Endothelial cell of umbilical vein (primary cell): ENCODE measurements at regions not wholly inside any gene's neighbourhood (a gene's known extent, or its start where the extent isn't known, plus 50 kb on each side); places are given as distances from the start of the nearest gene placed in this dataset.

Source experiments
- BruUV-seq: library from RNA; stranded (reverse); fragments of 400-500 nt; replicated peaks from 2 replicates; lab custom pipeline; 2021; lab: Mats Ljungman, UMichigan
- CTCF ChIA-PET: fragments of 300-600, 350-600 bp; sonication (Branson Sonifier 250); formaldehyde crosslinking; loops from one replicate; lab custom pipeline; 2021; ENCODE audit warnings: antibody characterized with exemption, inconsistent platforms; lab: Charles Lee
- POLR2A ChIA-PET: fragments of 300-600, 350-600 bp; sonication (Branson Sonifier 250); formaldehyde crosslinking; loops from one replicate; lab custom pipeline; 2021; ENCODE audit warnings: antibody characterized with exemption, inconsistent platforms; lab: Charles Lee
- DNase-seq: peaks from one replicate; pipeline ENCODE4 v3.0.0-alpha.2; 2011; ENCODE audit warnings: low read depth, low spot score
- FAIRE-seq: peaks from 2 replicates; lab custom pipeline; 2011; peaks lifted over from hg19 to GRCh38; lab: Jason Lieb, UNC
- H2AFZ ChIP-seq: 2 replicates; pipeline ENCODE4 v1.6.0; 2012; ENCODE audit warnings: low read depth, low read length, control low read depth, inconsistent platforms
- H3K27ac ChIP-seq: 2 replicates; pipeline ENCODE4 v1.5.1; 2011; ENCODE audit warnings: low read depth, mild to moderate bottlenecking, control low read depth, low read length, moderate library complexity; ENCODE audit not compliant: insufficient read depth
- H3K27me3 ChIP-seq, 2 experiments: 2 replicates each; pipeline versions ENCODE4 v1.6.0 to v1.6.1; 2011; ENCODE audit warnings: low read length in 2 of 2, mixed read lengths in 1 of 2; ENCODE audit not compliant: control insufficient read depth in 2 of 2, insufficient read depth in 2 of 2
- H3K36me3 ChIP-seq, 2 experiments: 2 replicates in 1 of 2; 3 replicates in 1 of 2; pipeline ENCODE4 v1.5.1; 2011; ENCODE audit warnings: low read length in 2 of 2, mild to moderate bottlenecking in 1 of 2, moderate library complexity in 1 of 2; ENCODE audit not compliant: control insufficient read depth in 2 of 2, insufficient read depth in 2 of 2; ENCODE audit errors: extremely low read depth in 1 of 2
- H3K4me1 ChIP-seq: 3 replicates; pipeline ENCODE4 v1.5.1; 2011; ENCODE audit warnings: mild to moderate bottlenecking, low read length; ENCODE audit not compliant: control insufficient read depth, insufficient read depth; ENCODE audit errors: extremely low read depth
- H3K4me2 ChIP-seq: 2 replicates; pipeline ENCODE4 v1.6.1; 2011; ENCODE audit warnings: low read length, control low read depth, mixed read lengths; ENCODE audit not compliant: insufficient read depth
- H3K4me3 ChIP-seq, 3 experiments: fragments of 200-600 bp in 1 of 3; sonication (generic), shearing (Covaris generic) in 1 of 3; replicated peaks in 1 of 3; 2 replicates each; pipeline ENCODE4 v1.5.1; 2011 to 2016; ENCODE audit warnings: control low read depth in 3 of 3, low read length in 3 of 3, mild to moderate bottlenecking in 2 of 3, inconsistent platforms in 1 of 3, low read depth in 1 of 3, moderate library complexity in 1 of 3; ENCODE audit not compliant: insufficient read depth in 1 of 3
- H3K79me2 ChIP-seq: 2 replicates; pipeline ENCODE4 v1.6.0; 2012; ENCODE audit warnings: low read length, inconsistent platforms; ENCODE audit not compliant: control insufficient read depth, insufficient read depth
- H3K9ac ChIP-seq: replicated peaks from 2 replicates; pipeline ENCODE3; 2011; ENCODE audit warnings: low read length, control low read depth; ENCODE audit not compliant: insufficient read depth; ENCODE audit errors: extremely low read depth
- H3K9me1 ChIP-seq: replicated peaks from 3 replicates; pipeline ENCODE4 v1.6.0; 2011; ENCODE audit warnings: mild to moderate bottlenecking, low read length; ENCODE audit not compliant: control insufficient read depth, insufficient read depth; ENCODE audit errors: extremely low read depth
- H3K9me3 ChIP-seq: replicated peaks from 2 replicates; pipeline ENCODE4 v1.5.1; 2012; ENCODE audit warnings: low read length, inconsistent platforms; ENCODE audit not compliant: control insufficient read depth, insufficient read depth
- H4K20me1 ChIP-seq: replicated peaks from 2 replicates; pipeline ENCODE3; 2011; ENCODE audit warnings: mild to moderate bottlenecking, low read length; ENCODE audit not compliant: control insufficient read depth, insufficient read depth; ENCODE audit errors: extremely low read depth
- EZH2 ChIP-seq: IDR thresholded peaks from 2 replicates; pipeline ENCODE4 v1.6.1; 2012; ENCODE audit warnings: borderline replicate concordance, low read depth, mild to moderate bottlenecking, moderate library complexity, low read length, inconsistent platforms; ENCODE audit not compliant: severe bottlenecking
- FOS ChIP-seq: IDR thresholded peaks from 2 replicates; pipeline ENCODE4 v1.6.1; 2011; ENCODE audit warnings: mild to moderate bottlenecking, low read length, moderate library complexity, borderline replicate concordance; ENCODE audit not compliant: insufficient read depth
- GATA2 ChIP-seq: IDR thresholded peaks from 2 replicates; pipeline ENCODE4 v1.7.0; 2011; ENCODE audit warnings: low read depth, mild to moderate bottlenecking, moderate library complexity, mixed read lengths, low read length; ENCODE audit not compliant: insufficient read length, insufficient read depth
- JUN ChIP-seq: IDR thresholded peaks from 2 replicates; pipeline ENCODE4 v1.6.1; 2011; ENCODE audit warnings: borderline replicate concordance, low read depth; ENCODE audit not compliant: insufficient read length, insufficient read depth
- POLR2A ChIP-seq: IDR thresholded peaks from 2 replicates; pipeline ENCODE4 v1.6.1; 2012; ENCODE audit warnings: low read depth, mild to moderate bottlenecking, control low read depth, low read length
- dilution Hi-C: fragments of 300-500 bp; cut with MboI; formaldehyde crosslinking; loops from one replicate; pipeline ENCODE4 v1.15.0; 2019; ENCODE audit warnings: low sequenced_read_pairs; ENCODE audit not compliant: extremely low pct_ligation_motif_present
- intact Hi-C: fragments of 100-400 bp; cut with micrococcal nuclease; formaldehyde crosslinking; loops from one replicate; pipeline ENCODE4 v1.10.0; 2022
- TF ChIP-seq, protein P1 (sequence below), 2 donors: IDR thresholded peaks; 1 replicate in 1 of 2; 2 replicates in 1 of 2; pipeline ENCODE4 v1.5.1; 2011; ENCODE audit warnings: low read length in 2 of 2, mild to moderate bottlenecking in 2 of 2, moderate library complexity in 2 of 2, control low read depth in 1 of 2, inconsistent platforms in 1 of 2, low read depth in 1 of 2; ENCODE audit not compliant: insufficient read depth in 1 of 2; ENCODE audit errors: extremely low read depth in 1 of 2

DNA sequence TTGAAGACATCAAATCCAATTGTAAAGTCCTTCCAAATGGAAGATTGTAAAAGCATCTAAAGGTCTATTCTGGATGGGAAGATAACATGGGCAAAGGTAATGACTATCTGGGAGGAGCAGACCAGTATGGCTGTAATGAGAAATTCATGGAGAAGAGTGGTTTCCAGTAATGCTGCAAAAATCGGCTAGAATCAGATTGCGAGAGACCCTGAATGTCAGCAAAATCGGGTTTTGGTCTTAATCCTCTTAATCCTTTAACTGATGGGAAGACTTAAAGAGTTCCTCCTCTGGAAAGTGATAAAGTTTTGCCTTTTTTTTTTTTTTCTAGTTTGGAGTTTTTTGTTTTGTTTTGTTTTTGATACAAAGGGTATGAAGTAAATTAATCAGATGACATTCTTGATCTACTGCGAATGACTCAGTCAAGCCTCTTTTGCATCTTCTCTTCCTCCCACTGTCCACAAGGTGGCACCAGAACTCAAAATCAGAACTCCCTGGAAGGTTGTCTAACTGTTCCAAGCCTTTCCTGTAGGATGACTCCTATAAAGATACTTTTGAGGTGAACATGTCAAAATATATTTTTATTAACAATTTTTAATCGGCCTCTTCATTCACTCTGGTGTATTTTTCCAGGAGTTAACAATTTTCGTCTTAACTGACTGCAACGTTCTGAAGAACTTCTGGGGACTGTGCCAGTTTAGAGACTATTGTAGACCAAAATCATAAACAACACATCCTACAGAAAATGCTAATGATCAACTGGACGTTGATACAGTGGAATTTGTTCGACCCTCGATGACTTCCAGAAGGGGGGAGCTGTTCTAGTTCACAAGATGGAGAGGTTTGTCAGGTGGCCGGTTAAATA is 213.3 kb upstream of the MIR17HG start:
- no peak overlapping the region for H3K9ac ChIP-seq
- intact Hi-C loops (loop anchor here (1.0 kb wide), 6 partner anchors 51 to 588 kb away; no protein-coding TSS in a partner anchor), dilution Hi-C loops (no loop called here)
- no peaks in the 10 kb centered on the region for H3K4me1 ChIP-seq
- POLR2A ChIA-PET, result no interaction called here
- DNase-seq (peak; percentile 63), FAIRE-seq (peak; percentile 92)
- no peaks in the 10 kb centered on the region for H3K36me3 ChIP-seq
- no peaks in the 10 kb centered on the region for H3K79me2 ChIP-seq
- TF ChIP-seq GATA2 (no peak), JUN (no peak), POLR2A (no peak), EZH2 (no peak), FOS (peak; percentile 38)
- TF ChIP-seq, protein P1, sequence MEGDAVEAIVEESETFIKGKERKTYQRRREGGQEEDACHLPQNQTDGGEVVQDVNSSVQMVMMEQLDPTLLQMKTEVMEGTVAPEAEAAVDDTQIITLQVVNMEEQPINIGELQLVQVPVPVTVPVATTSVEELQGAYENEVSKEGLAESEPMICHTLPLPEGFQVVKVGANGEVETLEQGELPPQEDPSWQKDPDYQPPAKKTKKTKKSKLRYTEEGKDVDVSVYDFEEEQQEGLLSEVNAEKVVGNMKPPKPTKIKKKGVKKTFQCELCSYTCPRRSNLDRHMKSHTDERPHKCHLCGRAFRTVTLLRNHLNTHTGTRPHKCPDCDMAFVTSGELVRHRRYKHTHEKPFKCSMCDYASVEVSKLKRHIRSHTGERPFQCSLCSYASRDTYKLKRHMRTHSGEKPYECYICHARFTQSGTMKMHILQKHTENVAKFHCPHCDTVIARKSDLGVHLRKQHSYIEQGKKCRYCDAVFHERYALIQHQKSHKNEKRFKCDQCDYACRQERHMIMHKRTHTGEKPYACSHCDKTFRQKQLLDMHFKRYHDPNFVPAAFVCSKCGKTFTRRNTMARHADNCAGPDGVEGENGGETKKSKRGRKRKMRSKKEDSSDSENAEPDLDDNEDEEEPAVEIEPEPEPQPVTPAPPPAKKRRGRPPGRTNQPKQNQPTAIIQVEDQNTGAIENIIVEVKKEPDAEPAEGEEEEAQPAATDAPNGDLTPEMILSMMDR (IDR thresholded peaks at IDR 0.05; ENCODE audit: extremely low read depth in 1 of 2, insufficient read depth in 1 of 2, low read depth in 1 of 2, low read length in 2 of 2), result peak; percentile 69 to 73
- no peaks in the 10 kb centered on the region for H4K20me1 ChIP-seq
- BruUV-seq, result no TSS peak
- H3K9me3 ChIP-seq, result no peaks in the 10 kb centered on the region
- no peak overlapping the region for H3K4me3 ChIP-seq
- peaks cover 0 to 2% of the 10 kb centered on the region in 2 experiments for H3K27me3 ChIP-seq
- CTCF ChIA-PET, result interaction anchor here (0.7 to 4.9 kb wide), 6 partner anchors 18 to 588 kb away, joined by 3 to 47 read pairs (median 6); no protein-coding TSS in a partner anchor
- H2AFZ ChIP-seq, result no peak overlapping the region
- H3K27ac ChIP-seq, result no peak overlapping the region
- H3K9me1 ChIP-seq, result no peaks in the 10 kb centered on the region
- H3K4me2 ChIP-seq, result no peak overlapping the region
